Kidney (tissue), 13 donors: ENCODE measurements at regions not wholly inside any gene's neighbourhood (a gene's known extent, or its start where the extent isn't known, plus 50 kb on each side); places are given as distances from the start of the nearest gene placed in this dataset.

Experiments used
- DNase-seq, 5 donors: peaks; one replicate each; pipeline ENCODE4 v3.0.0-alpha.2; 2013 to 2020
- FAIRE-seq: peaks from 2 replicates; lab custom pipeline; 2012; peaks lifted over from hg19 to GRCh38; lab: Jason Lieb, UNC
- H3K27ac ChIP-seq, 2 donors: one replicate each; pipeline ENCODE4 v1.7.0; 2013; ENCODE audit warnings: low read depth in 2 of 2, low read length in 2 of 2, inconsistent platforms in 1 of 2
- H3K27me3 ChIP-seq: one replicate; pipeline ENCODE4 v1.7.1; 2013; ENCODE audit warnings: low read length, inconsistent platforms; ENCODE audit not compliant: control insufficient read depth, insufficient read depth
- H3K36me3 ChIP-seq, 3 donors: one replicate each; pipeline versions ENCODE4 v1.7.0 to v1.7.1; 2013; ENCODE audit warnings: low read length in 3 of 3, control low read depth in 1 of 3, inconsistent platforms in 1 of 3; ENCODE audit not compliant: insufficient read depth in 3 of 3, control insufficient read depth in 2 of 3
- H3K4me1 ChIP-seq, 3 donors: one replicate each; pipeline versions ENCODE4 v1.7.0 to v1.7.1; 2013; ENCODE audit warnings: low read length in 3 of 3, inconsistent platforms in 1 of 3, low read depth in 1 of 3; ENCODE audit not compliant: control insufficient read depth in 2 of 3, insufficient read depth in 2 of 3
- H3K4me3 ChIP-seq, 3 donors: one replicate each; pipeline versions ENCODE4 v1.7.0 to v1.8.1; 2013; ENCODE audit warnings: low read length in 3 of 3, control low read depth in 1 of 3, inconsistent platforms in 1 of 3
- H3K9ac ChIP-seq, 3 donors: one replicate each; pipeline versions ENCODE4 v1.7.0 to v1.7.1; 2013; ENCODE audit warnings: low read length in 3 of 3, control low read depth in 1 of 3, inconsistent platforms in 1 of 3
- H3K9me3 ChIP-seq, 3 donors: one replicate each; pipeline versions ENCODE4 v1.7.0 to v1.7.1; 2013; ENCODE audit warnings: low read length in 3 of 3, control low read depth in 1 of 3, inconsistent platforms in 1 of 3; ENCODE audit not compliant: control insufficient read depth in 2 of 3, insufficient read depth in 1 of 3
- CTCF ChIP-seq: IDR thresholded peaks from 3 replicates; pipeline ENCODE4 v1.5.1; 2012; ENCODE audit warnings: mild to moderate bottlenecking, moderate library complexity, borderline replicate concordance; ENCODE audit not compliant: insufficient read depth; ENCODE audit errors: extremely low read depth
- intact Hi-C: fragments of 100-400 bp; cut with DNase I; formaldehyde crosslinking; loops from one replicate; pipeline ENCODE4 v1.11.1; 2022
- donor health status: control.
- donor health status: control.
- donor health status: control.
- donor health status: control.
- donor health status: control.
- donor health status: DM: yes; HTN: yes; CAD: no.
- donor health status: Normal renal cell carcinoma (clear cell type).

GRCh38 chr6:40946738-40947301 lies 92.2 kb downstream of the UNC5CL start:
- Histone ChIP-seq H3K4me3 (no peak overlapping the region), H3K4me1 (no peaks in the 10 kb centered on the region), H3K36me3 (no peaks in the 10 kb centered on the region), H3K27me3 (no peaks in the 10 kb centered on the region), H3K9ac (no peak overlapping the region), H3K9me3 (no peaks in the 10 kb centered on the region), H3K27ac (no peak overlapping the region)
- no peak for FAIRE-seq
- intact Hi-C loops = no loop called here
- DNase-seq = no peak
- no peak for TF ChIP-seq CTCF

GRCh38 chr6:40937491-40937890 lies 101.5 kb downstream of the UNC5CL start:
- no peaks in the 10 kb centered on the region for H3K36me3 ChIP-seq
- H3K27me3 ChIP-seq = no peaks in the 10 kb centered on the region
- no peak overlapping the region for H3K4me3 ChIP-seq
- DNase-seq (peak in 2 of 5 donors; percentile 36 to 51), FAIRE-seq (no peak)
- H3K4me1 ChIP-seq = no peaks in the 10 kb centered on the region
- H3K27ac ChIP-seq = no peak overlapping the region
- no peak overlapping the region for H3K9ac ChIP-seq
- TF ChIP-seq CTCF = no peak
- intact Hi-C loops = no loop called here
- H3K9me3 ChIP-seq = no peaks in the 10 kb centered on the region

- no peaks in the 10 kb centered on the region for H3K4me1 ChIP-seq
- H3K36me3 ChIP-seq = no peaks in the 10 kb centered on the region
- FAIRE-seq = no peak
- H3K9me3 ChIP-seq = no peaks in the 10 kb centered on the region
- no peak overlapping the region for H3K9ac ChIP-seq
- no peak overlapping the region for H3K4me3 ChIP-seq
- no peak overlapping the region for H3K27ac ChIP-seq
- no peaks in the 10 kb centered on the region for H3K27me3 ChIP-seq
- intact Hi-C loops = no loop called here
- DNase-seq = no peak
- no peak for TF ChIP-seq CTCF
These were observed 102.2 kb downstream of the UNC5CL start for GRCh38 chr6:40936818-40937251.

GRCh38 chr6:40933864-40934263 lies 105.2 kb downstream of the UNC5CL start:
- Histone ChIP-seq H3K9me3 (no peaks in the 10 kb centered on the region), H3K4me1 (no peaks in the 10 kb centered on the region), H3K9ac (no peak overlapping the region), H3K4me3 (no peak overlapping the region), H3K36me3 (no peaks in the 10 kb centered on the region), H3K27me3 (no peaks in the 10 kb centered on the region), H3K27ac (no peak overlapping the region)
- intact Hi-C loops = no loop called here
- DNase-seq (no peak), FAIRE-seq (no peak)
- TF ChIP-seq CTCF = no peak
